OCI-LY3 (cell line): ENCODE measurements at regions not wholly inside any gene's neighbourhood (a gene's known extent, or its start where the extent isn't known, plus 50 kb on each side); places are given as distances from the start of the nearest gene placed in this dataset.

Experiments
- H2AFZ ChIP-seq: fragments of 200-600, 300-600 bp; shearing (Covaris generic); 2 replicates; pipeline ENCODE4 v1.6.0; 2014; ENCODE audit warnings: antibody characterized with exemption, low read depth, low read length
- H3K27ac ChIP-seq: fragments of 200-600, 300-600 bp; sonication (generic); 2 replicates; pipeline ENCODE4 v1.5.1; 2014; ENCODE audit warnings: mild to moderate bottlenecking, low read length, moderate library complexity, mixed read lengths
- H3K27me3 ChIP-seq: fragments of 200-600, 300-600 bp; sonication (generic); 2 replicates; pipeline ENCODE4 v1.6.1; 2014; ENCODE audit warnings: low read depth, low read length, mixed read lengths
- H3K36me3 ChIP-seq: fragments of 200-600, 300-600 bp; sonication (generic); replicated peaks from 2 replicates; pipeline ENCODE3; 2014; ENCODE audit warnings: low read depth, low read length, mixed read lengths
- H3K4me1 ChIP-seq: fragments of 300-600, 200-600 bp; sonication (generic); 2 replicates; pipeline ENCODE4 v1.6.1; 2014; ENCODE audit warnings: low read length, mixed read lengths
- H3K4me2 ChIP-seq: fragments of 200-600, 300-600 bp; sonication (generic); 2 replicates; pipeline ENCODE4 v1.6.1; 2014; ENCODE audit warnings: low read length, mixed read lengths
- H3K4me3 ChIP-seq: fragments of 300-600, 200-600 bp; sonication (generic); 2 replicates; pipeline ENCODE4 v1.5.1; 2014; ENCODE audit warnings: antibody characterized with exemption, mild to moderate bottlenecking, low read length, moderate library complexity
- H3K79me2 ChIP-seq: fragments of 300-600, 200-600 bp; shearing (Covaris generic); 2 replicates; pipeline ENCODE4 v1.6.1; 2014; ENCODE audit warnings: mild to moderate bottlenecking, low read length, mixed read lengths
- H3K9ac ChIP-seq: fragments of 300-600, 200-600 bp; shearing (Covaris generic); 2 replicates; pipeline ENCODE4 v1.6.0; 2014; ENCODE audit warnings: mild to moderate bottlenecking, low read length, moderate library complexity
- H3K9me3 ChIP-seq: fragments of 200-600, 300-600 bp; shearing (Covaris generic); 2 replicates; pipeline ENCODE4 v1.6.1; 2014; ENCODE audit warnings: low read length, mixed read lengths; ENCODE audit not compliant: insufficient read depth
- H4K20me1 ChIP-seq: fragments of 200-600, 300-600 bp; sonication (generic); 2 replicates; pipeline ENCODE4 v1.6.1; 2016; ENCODE audit warnings: low read length, mixed read lengths; ENCODE audit not compliant: insufficient read depth
- EZH2phosphoT487 ChIP-seq: fragments of 200-600 bp; shearing (Covaris generic); IDR thresholded peaks from 2 replicates; pipeline ENCODE4 v1.6.1; 2018; ENCODE audit warnings: antibody characterized with exemption, mixed run types, low read depth
- TF ChIP-seq, protein P1 (sequence below): fragments of 200-600, 300-600 bp; sonication (generic); IDR thresholded peaks from 2 replicates; pipeline ENCODE4 v1.5.1; 2014; ENCODE audit warnings: antibody characterized with exemption, low read length, low read depth

DNA sequence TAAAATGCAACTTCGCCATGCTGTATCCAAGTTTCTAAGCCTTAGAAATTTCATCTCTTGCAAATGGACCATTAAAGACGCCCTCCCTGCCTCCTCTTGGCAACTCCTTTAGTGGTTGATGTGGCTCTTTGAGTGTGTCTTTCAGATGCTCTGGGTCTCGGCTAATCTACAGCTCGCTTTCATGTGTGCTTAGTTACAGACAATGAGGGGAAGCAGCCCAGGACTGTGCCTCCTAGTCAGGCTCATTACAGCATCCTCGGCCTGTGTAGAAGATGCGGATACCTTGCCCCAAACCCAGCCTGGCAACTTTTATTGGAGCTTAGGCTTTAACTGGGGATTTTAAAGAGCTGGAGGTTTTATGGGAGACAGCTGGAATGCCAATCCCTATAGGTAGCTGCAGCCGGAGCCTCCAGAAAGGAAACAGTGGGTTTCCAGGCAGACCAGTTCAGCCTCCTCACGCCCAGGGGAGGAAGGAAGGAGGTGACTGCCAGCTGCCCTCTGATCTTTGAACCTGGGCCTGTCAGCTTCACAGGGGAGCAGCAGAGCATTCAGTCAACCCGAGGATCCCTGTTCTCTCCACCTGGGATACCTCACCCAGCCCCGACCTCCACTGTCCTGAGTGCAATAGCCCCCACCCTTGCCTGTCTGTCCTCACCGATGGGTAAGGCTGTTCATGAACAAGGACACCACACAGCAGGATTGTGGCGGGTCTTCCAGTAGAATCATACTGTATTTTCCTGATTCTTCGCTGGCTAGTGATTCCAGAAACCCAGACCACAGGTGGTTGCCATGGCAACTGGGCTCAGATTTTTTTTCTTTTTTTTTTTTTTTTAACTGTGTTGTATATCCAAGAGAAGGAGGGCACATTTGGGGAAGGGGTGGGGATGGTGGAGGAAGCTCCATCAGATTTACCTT is 638.5 kb downstream of the MED13L start:
- Histone ChIP-seq H3K9ac (no peak overlapping the region), H3K9me3 (no peaks in the 10 kb centered on the region), H3K36me3 (no peaks in the 10 kb centered on the region), H4K20me1 (no peaks in the 10 kb centered on the region), H3K4me3 (no peak overlapping the region), H2AFZ (no peak overlapping the region), H3K79me2 (no peaks in the 10 kb centered on the region), H3K4me1 (no peaks in the 10 kb centered on the region), H3K27ac (no peak overlapping the region), H3K4me2 (no peak overlapping the region), H3K27me3 (peaks cover 39% of the 10 kb centered on the region)
- TF ChIP-seq, protein P1, sequence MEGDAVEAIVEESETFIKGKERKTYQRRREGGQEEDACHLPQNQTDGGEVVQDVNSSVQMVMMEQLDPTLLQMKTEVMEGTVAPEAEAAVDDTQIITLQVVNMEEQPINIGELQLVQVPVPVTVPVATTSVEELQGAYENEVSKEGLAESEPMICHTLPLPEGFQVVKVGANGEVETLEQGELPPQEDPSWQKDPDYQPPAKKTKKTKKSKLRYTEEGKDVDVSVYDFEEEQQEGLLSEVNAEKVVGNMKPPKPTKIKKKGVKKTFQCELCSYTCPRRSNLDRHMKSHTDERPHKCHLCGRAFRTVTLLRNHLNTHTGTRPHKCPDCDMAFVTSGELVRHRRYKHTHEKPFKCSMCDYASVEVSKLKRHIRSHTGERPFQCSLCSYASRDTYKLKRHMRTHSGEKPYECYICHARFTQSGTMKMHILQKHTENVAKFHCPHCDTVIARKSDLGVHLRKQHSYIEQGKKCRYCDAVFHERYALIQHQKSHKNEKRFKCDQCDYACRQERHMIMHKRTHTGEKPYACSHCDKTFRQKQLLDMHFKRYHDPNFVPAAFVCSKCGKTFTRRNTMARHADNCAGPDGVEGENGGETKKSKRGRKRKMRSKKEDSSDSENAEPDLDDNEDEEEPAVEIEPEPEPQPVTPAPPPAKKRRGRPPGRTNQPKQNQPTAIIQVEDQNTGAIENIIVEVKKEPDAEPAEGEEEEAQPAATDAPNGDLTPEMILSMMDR, result no peak
- no peak for TF ChIP-seq EZH2phosphoT487

GRCh38 chr12:115636546-115636945 is 640.9 kb downstream of the MED13L start:
- Histone ChIP-seq H3K9ac (no peak overlapping the region), H3K27ac (no peak overlapping the region)

GRCh38 chr12:115632308-115632707 is 645.2 kb downstream of the MED13L start:
- no peak overlapping the region for H3K9ac ChIP-seq
- H3K27ac ChIP-seq, result no peak overlapping the region
- H3K4me2 ChIP-seq, result no peak overlapping the region
- H3K36me3 ChIP-seq, result no peaks in the 10 kb centered on the region
- no peaks in the 10 kb centered on the region; the same call in 1 of the 2 replicates for H3K27me3 ChIP-seq
- H3K79me2 ChIP-seq, result no peaks in the 10 kb centered on the region
- no peaks in the 10 kb centered on the region for H4K20me1 ChIP-seq
- no peaks in the 10 kb centered on the region for H3K9me3 ChIP-seq
- no peaks in the 10 kb centered on the region for H3K4me1 ChIP-seq
- no peak overlapping the region for H2AFZ ChIP-seq
- no peak overlapping the region for H3K4me3 ChIP-seq
- TF ChIP-seq EZH2phosphoT487, result no peak
- TF ChIP-seq, protein P1, result peak; percentile 50

More at GRCh38 chr12:115636546-115636945, 640.9 kb downstream of the MED13L start:
- H4K20me1 ChIP-seq, result no peaks in the 10 kb centered on the region
- no peak overlapping the region for H3K4me2 ChIP-seq
- no peak overlapping the region for H2AFZ ChIP-seq
- H3K4me1 ChIP-seq, result no peaks in the 10 kb centered on the region
- no peak overlapping the region for H3K4me3 ChIP-seq
- TF ChIP-seq, protein P1, result no peak
- no peak for TF ChIP-seq EZH2phosphoT487
- peaks cover 18% of the 10 kb centered on the region for H3K27me3 ChIP-seq
- H3K9me3 ChIP-seq, result no peaks in the 10 kb centered on the region
- H3K36me3 ChIP-seq, result no peaks in the 10 kb centered on the region
- H3K79me2 ChIP-seq, result no peaks in the 10 kb centered on the region

GRCh38 chr12:115630136-115630535 is 647.4 kb downstream of the MED13L start:
- Histone ChIP-seq H3K4me2 (no peak overlapping the region), H3K36me3 (no peaks in the 10 kb centered on the region), H4K20me1 (no peaks in the 10 kb centered on the region), H2AFZ (no peak overlapping the region), H3K4me1 (no peaks in the 10 kb centered on the region), H3K9me3 (no peaks in the 10 kb centered on the region), H3K4me3 (no peak overlapping the region), H3K27me3 (no peaks in the 10 kb centered on the region), H3K9ac (no peak overlapping the region), H3K79me2 (no peaks in the 10 kb centered on the region), H3K27ac (no peak overlapping the region)
- TF ChIP-seq, protein P1, result no peak
- no peak for TF ChIP-seq EZH2phosphoT487
